ENCODE measurements at regions not wholly inside any gene's neighbourhood (a gene's known extent, or its start where the extent isn't known, plus 50 kb on each side); places are given as distances from the start of the nearest gene placed in this dataset.

DNA sequence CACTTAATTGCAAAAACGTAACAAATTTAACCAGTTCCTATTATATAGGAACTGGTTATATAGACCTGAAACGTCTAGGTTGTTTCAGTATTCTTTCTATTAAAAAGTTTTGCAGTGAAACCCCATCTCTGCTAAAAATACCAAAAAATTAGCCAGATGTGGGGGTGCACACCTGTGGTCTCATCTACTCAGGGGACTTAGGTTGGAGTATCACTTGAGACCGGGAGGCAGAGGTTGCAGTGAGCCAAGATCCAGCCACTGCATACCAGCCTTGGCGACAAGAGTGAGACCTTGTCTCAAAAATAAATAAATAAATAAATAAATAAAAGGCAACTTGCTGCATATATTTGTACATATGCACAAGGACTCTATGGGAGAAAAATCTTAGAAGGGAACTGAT lies 387.0 kb downstream of the TUSC7 start:
- Histone ChIP-seq H3K27me3 (ENCODE audit: control insufficient read depth, insufficient read depth, low read length, poor library complexity, severe bottlenecking) (no peaks in the 10 kb centered on the region), H3K27ac (ENCODE audit: low read depth, low read length) (no peak overlapping the region), H3K9ac (ENCODE audit: extremely low read depth, low read length, poor library complexity, severe bottlenecking) (no peak overlapping the region), H3K4me3 (ENCODE audit: low read length) (no peak overlapping the region), H3K36me3 (ENCODE audit: control insufficient read depth, insufficient read depth, low read length) (no peaks in the 10 kb centered on the region), H3K9me3 (ENCODE audit: control insufficient read depth, low read length) (no peaks in the 10 kb centered on the region), H3K4me1 (ENCODE audit: control insufficient read depth, insufficient read depth, low read length) (no peaks in the 10 kb centered on the region)
- Mint-ChIP-seq H3K36me3 (ENCODE audit: low read depth) (no peaks in the 10 kb centered on the region), H3K27me3 (ENCODE audit: insufficient read depth) (no peaks in the 10 kb centered on the region), H3K4me3 (no peak overlapping the region), H3K27ac (no peak overlapping the region), H3K9me3 (no peaks in the 10 kb centered on the region), H3K4me1 (peaks cover 6% of the 10 kb centered on the region)
- no peak for DNase-seq
- no peak for TF ChIP-seq CTCF (conservative IDR thresholded peaks at IDR 0.05)
- WGBS, 2 experiments (ENCODE audit: insufficient coverage in 1 of 2, insufficient read length in 1 of 2), result 87% methylated on average over 3 of the region's 4 CpGs; no CpG with 5 or more reads in 1 of the 2 experiments

GRCh38 chr3:117097351-117097750 lies 387.8 kb downstream of the TUSC7 start:
- no peak overlapping the region for H3K27ac Mint-ChIP-seq
- no peaks in the 10 kb centered on the region for H3K9me3 ChIP-seq (ENCODE audit: control insufficient read depth, low read length)
- H3K27me3 ChIP-seq (ENCODE audit: control insufficient read depth, insufficient read depth, low read length, poor library complexity, severe bottlenecking), result no peaks in the 10 kb centered on the region
- H3K27ac ChIP-seq (ENCODE audit: low read depth, low read length), result no peak overlapping the region
- no peak for DNase-seq
- no peak overlapping the region for H3K4me3 ChIP-seq (ENCODE audit: low read length)
- TF ChIP-seq CTCF (conservative IDR thresholded peaks at IDR 0.05), result no peak
- peaks cover 6% of the 10 kb centered on the region for H3K4me1 Mint-ChIP-seq
- no peak overlapping the region for H3K4me3 Mint-ChIP-seq
- H3K36me3 ChIP-seq (ENCODE audit: control insufficient read depth, insufficient read depth, low read length), result no peaks in the 10 kb centered on the region
- H3K36me3 Mint-ChIP-seq (ENCODE audit: low read depth), result no peaks in the 10 kb centered on the region
- H3K27me3 Mint-ChIP-seq (ENCODE audit: insufficient read depth), result no peaks in the 10 kb centered on the region
- H3K4me1 ChIP-seq (ENCODE audit: control insufficient read depth, insufficient read depth, low read length), result no peaks in the 10 kb centered on the region
- no peak overlapping the region for H3K9ac ChIP-seq (ENCODE audit: extremely low read depth, low read length, poor library complexity, severe bottlenecking)
- H3K9me3 Mint-ChIP-seq, result no peaks in the 10 kb centered on the region

DNA sequence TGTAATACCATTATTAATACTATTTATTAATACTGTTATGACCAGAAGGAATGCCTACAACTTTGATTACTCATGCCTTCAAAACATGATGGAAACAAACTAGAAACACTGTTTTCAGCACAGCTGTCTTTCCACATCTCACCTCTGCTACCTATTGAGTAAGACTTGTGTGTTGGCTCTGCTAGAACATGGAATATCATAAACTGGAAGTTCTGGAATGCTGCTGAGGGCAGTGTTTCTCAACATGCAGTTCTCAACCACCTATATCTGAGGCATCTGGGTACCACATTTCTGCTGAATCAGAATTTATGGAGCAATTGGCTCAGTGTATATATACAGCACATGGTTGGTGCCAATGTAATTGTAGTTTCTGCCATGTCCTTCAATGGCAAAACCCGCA lies 392.1 kb downstream of the TUSC7 start:
- H3K4me1 ChIP-seq (ENCODE audit: control insufficient read depth, insufficient read depth, low read length), result no peaks in the 10 kb centered on the region
- H3K27ac ChIP-seq (ENCODE audit: low read depth, low read length), result no peak overlapping the region
- WGBS, 2 experiments (ENCODE audit: insufficient coverage in 1 of 2, insufficient read length in 1 of 2), result no CpG with 5 or more reads among the region's 1 CpG
- DNase-seq, result no peak
- H3K9ac ChIP-seq (ENCODE audit: extremely low read depth, low read length, poor library complexity, severe bottlenecking), result no peak overlapping the region
- Mint-ChIP-seq H3K4me1 (no peaks in the 10 kb centered on the region), H3K4me3 (no peak overlapping the region), H3K27ac (no peak overlapping the region), H3K27me3 (ENCODE audit: insufficient read depth) (no peaks in the 10 kb centered on the region), H3K36me3 (ENCODE audit: low read depth) (no peaks in the 10 kb centered on the region), H3K9me3 (peaks cover 2% of the 10 kb centered on the region)
- H3K9me3 ChIP-seq (ENCODE audit: control insufficient read depth, low read length), result peaks cover 7% of the 10 kb centered on the region
- TF ChIP-seq CTCF (conservative IDR thresholded peaks at IDR 0.05), result no peak
- no peaks in the 10 kb centered on the region for H3K36me3 ChIP-seq (ENCODE audit: control insufficient read depth, insufficient read depth, low read length)
- no peaks in the 10 kb centered on the region for H3K27me3 ChIP-seq (ENCODE audit: control insufficient read depth, insufficient read depth, low read length, poor library complexity, severe bottlenecking)
- H3K4me3 ChIP-seq (ENCODE audit: low read length), result no peak overlapping the region

Measured in endodermal cell (in vitro differentiated cells).